Fibroblast of skin of scalp (primary cell): ENCODE measurements at regions not wholly inside any gene's neighbourhood (a gene's known extent, or its start where the extent isn't known, plus 50 kb on each side); places are given as distances from the start of the nearest gene placed in this dataset.
"Not testable (repeated sequence)": the region's sequence is repeated elsewhere in the genome, so short reads cannot be mapped to it uniquely, and the experiment has no call there.

Source experiments
- DNase-seq: peaks from one replicate; pipeline ENCODE4 v3.0.0-alpha.2; 2013

DNA sequence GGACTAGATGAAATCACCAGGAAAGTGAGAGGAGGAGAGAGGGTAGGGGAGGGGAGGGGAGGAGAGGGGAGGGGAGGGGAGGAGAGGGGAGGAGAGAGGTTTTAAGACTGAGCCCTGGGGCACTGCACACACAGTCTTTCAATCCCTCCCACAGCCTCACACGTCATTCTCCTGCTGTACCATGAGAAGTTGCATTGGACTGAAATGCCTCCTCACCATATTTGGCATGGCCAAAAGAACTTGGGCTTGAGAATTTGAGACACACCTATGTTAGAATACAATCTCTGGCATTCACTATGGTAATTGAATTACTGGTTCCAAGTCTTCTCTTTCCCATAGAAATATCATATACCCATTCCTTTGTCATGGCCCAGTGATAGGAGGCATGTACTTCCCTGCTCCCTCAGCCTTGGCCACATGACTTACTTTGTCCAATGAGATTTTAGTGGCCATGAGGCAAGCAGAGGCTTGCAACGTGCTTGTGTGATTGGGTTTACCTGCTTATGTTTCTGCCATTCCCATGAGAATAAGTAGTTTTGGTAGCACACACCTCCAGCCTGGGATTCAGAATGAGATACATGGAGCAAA is 133.3 kb upstream of the SMARCA2 start:
- DNase-seq, result no peak

DNA sequence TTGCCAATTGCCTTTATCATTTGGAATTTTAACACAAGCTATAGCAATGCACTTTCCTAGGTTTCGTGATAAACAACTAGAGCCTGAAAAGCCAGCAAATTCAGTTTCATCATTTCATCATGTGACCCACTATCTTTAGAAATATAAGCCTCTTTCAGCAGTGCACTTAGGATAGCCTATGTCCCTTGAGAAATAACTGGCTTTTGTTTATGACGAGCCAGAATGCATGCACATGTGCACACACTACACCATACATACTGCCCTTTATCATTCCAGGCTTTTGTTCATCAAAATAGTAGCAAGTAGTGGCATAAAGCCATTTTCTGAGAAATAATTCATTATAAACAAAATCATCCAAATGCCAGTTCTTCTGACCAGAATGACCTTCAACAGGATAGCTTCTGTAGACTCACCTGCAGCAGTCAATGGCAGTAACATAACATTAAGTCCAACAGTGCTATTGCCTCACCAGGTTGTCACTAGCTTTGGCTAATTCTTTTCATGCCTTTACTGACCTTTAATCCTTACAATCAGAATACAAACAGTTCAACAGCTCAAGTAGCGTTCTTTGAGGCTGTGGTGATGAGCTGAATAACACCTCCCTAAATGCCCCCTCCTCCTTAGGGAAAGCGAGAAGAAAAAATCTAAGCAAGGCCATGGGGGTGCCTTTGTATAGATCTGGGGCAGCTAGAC is 132.3 kb upstream of the SMARCA2 start:
- DNase-seq, result no peak

DNA sequence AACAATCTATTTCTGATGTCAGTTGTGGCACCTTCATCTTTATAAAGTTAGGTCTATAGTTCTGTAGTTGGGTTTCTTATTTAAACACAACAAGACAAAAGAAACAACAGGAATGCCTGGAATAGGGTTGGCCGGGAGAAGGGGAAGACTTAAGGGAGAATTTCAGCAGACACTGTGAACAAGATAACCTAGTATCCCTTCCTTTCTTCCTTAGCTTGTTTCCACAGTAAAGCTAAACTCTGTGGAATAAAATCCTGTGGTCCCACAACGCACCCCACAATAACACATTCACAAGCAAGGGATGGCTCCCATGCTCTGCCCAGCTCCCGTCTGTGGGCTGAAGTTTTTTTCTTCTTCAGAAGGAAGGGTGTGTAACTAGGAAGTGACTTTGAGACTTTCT is 124.9 kb upstream of the SMARCA2 start:
- no peak for DNase-seq

DNA sequence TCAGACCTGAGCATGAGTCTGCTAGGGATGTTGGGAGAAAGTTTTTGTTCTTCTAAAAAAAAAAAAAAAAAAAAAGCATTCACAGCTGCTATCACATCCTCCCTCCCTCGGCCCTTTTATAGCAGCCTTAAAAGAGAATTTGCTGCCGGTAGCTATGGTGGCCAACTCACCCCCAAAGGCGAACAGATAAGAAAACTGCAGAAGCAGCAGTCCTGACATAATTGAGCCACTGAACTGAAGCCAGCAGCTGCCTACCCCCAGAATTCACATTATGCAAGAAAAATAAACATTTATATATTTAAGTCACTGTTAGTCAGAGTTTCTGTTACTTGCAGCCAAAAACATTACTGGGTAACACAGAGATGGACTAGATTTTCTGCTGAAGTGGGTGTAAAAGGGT is 124.3 kb upstream of the SMARCA2 start:
- peak; percentile 2 for DNase-seq

DNA sequence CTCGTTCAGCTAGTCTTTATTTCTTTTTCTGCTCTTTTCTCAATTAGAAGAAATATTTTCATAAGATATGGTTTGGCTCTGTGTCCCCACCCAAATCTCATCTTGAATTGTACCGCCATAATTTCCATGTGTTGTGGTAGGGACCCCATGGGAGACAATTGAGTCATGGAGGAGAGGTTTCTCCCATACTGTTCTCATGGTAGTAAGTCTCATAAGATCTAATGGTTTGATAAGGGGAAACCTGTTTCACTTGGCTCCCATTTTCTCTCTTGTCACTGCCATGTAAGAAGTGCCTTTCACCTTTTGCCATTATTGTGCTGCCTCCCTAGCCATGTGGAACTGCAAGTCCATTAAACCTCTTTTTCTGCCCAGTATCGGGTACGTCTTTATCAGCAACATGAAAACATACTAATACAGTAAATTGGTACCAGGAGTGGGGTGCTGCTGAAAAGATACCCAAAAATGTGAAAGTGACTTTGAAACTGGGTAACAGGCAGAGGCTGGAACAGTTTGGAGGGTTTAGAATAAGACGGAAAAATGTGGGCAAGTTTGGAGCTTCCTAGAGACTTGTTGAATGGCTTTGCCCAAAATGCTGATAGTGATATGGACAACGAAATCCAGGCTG is 112.0 kb upstream of the SMARCA2 start:
- DNase-seq, result not testable (repeated sequence)

DNA sequence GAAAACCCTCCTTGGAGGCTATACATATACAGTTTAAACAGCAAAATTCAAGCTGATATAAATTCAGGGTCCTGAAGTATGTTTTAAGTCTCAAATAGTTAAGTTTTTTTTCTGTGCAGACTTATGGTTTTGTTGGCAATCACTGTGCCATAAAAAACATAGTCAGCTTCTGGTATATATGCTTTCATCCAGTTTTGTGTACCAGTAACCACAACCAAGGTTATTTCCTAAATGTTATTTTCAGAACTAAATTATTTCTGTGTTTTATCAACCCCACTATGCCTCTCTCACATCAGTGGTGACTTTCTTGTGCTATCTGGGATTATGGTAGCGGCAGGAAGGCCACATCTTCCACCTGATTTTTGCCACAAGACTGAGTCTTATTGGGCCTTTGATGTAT is 107.7 kb upstream of the SMARCA2 start:
- DNase-seq, result no peak

DNA sequence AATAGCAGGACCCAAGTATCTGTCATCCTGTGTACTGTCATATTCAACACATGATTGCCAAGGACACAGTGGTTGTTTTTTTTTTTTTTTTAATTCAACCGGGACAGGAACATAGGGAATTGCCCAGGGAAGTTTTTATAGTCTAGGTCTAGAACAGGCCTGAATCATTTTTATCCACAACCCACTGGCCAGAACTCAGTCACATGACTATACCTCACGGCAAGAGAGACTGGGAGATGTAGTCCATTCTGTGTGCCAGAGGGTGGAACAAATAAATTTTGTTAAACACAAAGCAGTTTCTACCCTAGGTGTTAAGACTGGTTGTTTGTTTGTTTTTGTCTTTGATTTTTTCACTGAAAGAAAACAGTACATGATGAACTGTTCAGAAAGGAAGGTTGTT is 105.8 kb upstream of the SMARCA2 start:
- DNase-seq, result no peak

DNA sequence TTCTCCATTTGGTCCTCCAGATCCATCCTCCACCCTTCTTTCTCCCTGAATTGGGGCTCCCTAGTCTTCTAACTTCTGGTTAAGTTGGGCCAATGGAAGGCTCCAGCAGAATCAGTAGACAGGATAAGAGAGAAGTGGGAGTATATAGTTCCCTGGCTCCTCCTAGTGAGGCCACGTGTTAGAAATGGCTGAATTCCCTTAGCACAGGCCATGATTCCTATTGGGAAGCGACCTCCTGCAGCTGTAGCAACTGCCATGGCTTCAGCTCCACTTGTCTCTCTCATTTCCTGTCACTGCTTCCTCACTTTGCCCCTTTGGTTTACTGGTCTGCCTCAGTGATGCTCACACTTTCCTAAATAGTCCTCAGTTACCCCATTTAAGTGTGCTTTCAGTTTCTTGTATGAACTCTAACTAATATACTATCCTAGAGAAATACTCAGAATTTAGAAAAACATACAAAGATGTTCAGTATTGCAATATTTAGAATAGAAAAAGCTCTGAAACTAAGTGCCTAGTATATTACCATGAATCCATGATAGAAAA is 104.8 kb upstream of the SMARCA2 start:
- DNase-seq, result no peak

DNA sequence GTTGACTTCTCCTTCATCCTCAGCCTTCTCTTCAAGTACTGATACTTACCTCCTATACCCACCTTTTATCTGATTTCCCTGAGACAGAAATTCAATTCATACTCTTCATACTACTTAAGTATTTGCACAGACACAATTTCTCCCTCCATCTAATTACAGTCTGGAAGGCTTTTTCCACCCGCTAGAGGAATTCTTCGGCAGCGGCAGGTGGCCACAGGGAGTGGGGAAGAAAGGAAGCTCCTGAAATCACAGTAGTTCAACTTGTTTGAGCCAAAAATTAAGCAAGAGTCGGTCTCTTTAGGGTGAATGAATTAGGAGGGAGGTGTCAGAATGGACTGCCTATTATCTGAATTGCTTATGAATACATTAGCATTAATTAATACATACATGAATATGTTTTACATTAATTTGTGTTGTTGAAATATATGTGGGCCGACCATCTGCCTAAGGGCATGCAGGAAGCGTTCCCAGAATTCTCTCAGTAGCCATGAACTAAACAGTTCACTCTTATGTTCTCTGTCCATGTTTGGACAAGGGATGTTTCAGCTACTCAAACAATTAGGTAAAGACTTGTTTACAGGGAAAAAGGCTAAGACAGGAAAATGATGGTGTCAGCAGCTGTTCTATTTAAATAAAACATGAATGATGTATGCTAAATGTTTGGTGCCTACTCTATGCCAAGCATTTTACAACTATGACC is 101.4 kb upstream of the SMARCA2 start:
- DNase-seq, result no peak

DNA sequence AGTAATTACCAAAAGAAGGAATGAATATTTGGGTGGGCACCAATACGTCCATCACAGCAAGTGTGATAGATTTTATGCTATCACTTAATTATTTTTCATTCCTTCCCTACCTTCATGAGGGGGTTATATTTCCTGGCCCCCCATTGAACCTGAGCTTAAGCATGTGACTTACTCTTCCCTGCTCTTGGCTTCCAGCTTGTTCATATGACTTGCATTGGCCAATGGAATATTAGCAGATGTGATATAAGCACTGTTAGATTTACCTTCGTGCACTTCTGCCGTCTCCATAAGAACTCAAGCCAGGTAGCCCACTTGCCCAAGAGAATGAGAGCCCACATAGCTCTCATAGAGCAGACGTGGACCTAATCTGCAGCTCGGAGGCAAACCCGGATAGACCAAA is 99.1 kb upstream of the SMARCA2 start:
- DNase-seq, result no peak

DNA sequence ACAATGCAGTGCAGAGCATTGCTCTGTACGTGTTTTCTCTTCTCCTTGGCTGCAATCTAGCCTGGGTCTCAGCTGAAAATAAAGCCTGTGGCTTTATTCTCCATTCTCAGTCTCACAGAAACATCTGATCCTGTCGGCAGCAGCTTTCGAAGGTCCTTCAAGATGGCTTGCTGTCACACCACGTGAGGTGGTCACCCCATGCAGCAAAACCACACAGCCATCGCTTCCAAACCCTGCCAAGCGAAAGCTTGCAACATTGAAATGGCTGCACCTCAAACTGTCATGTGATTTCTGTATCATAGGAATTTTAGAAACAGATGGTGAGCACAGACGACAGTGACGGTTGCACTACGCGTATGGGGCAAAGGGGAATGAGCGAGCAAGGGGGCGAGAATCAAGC is 98.5 kb upstream of the SMARCA2 start:
- DNase-seq, result peak; percentile 20

DNA sequence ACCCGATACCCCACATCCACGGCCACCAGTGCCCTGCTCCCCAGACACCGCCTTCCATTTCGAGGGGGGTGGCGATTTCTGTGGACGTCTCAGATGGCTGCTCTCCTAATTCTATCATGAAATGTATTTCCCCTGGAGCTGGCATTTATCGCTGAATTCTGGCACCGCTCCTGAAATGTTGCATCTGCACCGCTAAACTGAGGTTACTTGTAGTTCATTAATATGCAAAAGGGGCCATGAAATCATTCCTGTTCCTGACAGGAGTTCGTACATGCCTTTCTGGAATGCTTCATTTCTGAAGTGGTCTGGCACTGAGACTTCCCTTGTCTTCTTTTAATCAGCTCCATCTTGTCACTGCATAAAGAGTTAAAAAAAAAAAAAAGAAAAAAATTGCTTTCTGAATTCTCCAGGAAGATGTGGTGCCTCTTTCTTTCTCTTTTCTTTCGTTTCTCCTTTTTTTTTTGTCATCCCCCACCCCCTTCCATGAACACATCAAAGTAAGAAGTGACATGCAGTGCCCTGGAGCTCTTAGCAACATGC is 97.7 kb upstream of the SMARCA2 start:
- DNase-seq, result no peak

DNA sequence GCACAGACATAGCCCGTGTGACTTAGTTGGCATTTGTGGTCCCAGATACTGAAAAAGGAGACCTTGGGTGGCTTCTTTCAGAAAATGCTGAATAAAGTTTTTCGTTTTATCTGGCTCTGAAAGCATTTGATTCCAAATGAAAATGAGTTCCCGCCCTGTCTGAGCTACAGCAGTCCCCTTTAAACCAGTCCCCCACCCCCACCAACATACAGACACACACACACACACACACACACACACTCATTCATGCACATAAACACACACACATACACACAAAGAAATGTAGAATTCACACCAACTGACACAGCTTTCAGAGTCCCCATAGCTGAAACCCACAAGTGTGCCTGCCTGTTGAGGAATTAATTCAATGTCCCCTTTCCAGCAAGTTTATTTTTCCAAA is 97.0 kb upstream of the SMARCA2 start:
- DNase-seq, result no peak

DNA sequence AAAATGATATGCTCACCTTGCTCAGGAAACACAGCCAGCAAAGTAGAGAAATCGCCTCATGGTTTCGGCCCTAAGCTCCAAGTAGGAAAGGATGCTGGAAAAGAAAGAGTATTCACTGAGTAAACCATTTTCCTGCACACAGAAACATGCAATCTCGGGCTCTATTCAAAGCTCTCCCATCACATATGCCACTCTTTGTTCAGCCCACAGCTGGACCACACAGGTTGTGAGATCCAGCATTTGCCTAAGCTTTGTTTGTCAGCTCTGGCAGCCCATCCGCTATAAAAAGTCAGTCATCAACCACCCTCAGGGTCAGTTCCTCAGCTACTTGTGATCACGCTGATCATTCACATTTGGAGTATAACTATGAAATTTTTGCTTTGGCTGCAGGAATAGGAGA is 96.5 kb upstream of the SMARCA2 start:
- no peak for DNase-seq

DNA sequence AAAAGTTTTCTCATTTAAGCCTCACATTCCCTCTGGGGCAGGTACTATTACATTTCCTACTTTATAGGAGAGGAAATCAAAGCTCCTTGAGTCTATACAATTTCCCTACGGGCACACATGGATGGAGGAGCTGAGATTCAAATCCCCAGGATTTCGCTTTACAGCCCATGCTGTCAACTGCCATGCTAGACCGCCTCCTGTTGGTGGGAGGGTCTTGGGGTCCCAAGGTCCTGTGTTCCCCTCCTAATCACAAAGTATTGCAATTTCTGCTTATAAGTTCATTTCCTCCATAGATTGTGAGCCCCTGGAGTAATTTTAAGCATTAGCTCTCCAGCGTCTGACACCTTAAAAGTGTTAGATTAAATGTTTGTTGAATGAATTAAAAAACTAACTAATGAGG is 95.9 kb upstream of the SMARCA2 start:
- no peak for DNase-seq

DNA sequence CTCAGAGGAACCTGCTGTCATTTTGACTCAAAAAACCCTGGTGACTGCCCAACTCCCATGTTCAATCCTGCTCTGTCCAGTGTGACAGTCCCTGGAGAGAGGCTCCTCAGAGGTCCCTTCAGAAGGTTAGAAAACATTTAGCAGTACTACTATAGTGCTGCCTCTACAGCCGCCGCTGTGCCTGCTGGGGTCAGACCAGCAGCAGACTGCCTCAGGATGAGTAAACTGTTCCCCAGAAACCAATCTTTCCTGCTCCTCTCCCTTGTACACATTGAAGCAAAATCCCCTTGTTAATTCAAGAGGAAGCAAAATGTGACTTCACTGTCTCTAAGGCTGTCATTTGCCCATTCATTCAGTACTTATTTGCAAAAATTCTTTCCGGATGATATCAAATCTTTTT is 94.8 kb upstream of the SMARCA2 start:
- no peak for DNase-seq

DNA sequence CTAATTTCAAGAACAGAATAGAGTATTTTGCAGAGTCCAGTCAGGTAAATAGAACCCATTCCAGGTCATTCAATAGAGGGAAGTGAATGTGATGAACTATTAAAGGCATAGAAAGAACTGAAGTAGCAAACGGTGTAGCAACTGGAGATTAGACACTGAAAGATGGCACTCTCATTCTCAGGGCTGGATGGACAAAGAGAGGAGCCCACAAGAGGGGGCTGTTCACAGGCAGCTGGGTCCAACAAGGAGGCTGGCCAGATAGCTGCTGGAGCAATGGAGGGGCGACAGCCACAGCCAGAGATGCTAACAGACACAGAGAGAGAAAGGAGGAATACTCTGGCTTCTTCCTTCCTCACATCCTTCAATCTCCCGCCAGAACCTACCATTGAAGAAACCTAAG is 93.1 kb upstream of the SMARCA2 start:
- no peak for DNase-seq

DNA sequence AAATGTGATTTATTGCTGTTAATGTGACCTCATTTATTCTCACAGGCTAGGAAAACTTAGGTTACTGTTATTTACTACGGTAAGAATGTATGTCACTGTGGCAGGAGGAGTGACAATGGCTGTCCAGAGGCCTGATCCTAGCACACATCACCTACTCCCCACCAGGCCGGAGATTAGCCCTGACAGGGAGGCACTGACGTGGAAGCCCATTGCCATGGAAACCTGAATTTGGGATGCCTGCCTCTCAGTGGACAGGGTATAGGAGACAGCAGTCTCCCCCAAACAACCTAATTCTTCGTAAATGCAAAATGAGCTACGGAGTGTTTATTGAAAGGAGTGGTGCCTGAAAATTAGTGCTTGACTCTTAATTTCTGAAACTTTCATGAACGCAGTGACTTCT is 87.6 kb upstream of the SMARCA2 start:
- DNase-seq, result no peak

DNA sequence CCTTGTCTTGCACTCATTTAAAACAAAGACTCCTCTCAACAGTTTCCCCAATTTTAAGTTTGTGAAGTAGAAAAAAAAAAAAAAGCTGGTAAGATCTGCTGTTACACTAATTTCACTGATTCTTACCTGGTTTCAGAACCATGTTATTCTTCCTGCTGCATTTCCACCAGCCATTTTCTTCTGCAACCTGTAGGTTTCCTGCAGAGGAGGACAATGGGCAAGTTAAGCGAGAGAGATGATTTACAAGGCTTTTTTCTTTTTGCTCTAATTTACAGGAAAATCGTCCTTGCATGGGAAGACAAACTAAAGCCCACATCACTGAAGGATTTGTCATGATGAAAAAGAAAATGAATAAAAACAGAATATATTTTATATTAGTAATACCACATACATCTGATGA is 86.0 kb upstream of the SMARCA2 start:
- no peak for DNase-seq

DNA sequence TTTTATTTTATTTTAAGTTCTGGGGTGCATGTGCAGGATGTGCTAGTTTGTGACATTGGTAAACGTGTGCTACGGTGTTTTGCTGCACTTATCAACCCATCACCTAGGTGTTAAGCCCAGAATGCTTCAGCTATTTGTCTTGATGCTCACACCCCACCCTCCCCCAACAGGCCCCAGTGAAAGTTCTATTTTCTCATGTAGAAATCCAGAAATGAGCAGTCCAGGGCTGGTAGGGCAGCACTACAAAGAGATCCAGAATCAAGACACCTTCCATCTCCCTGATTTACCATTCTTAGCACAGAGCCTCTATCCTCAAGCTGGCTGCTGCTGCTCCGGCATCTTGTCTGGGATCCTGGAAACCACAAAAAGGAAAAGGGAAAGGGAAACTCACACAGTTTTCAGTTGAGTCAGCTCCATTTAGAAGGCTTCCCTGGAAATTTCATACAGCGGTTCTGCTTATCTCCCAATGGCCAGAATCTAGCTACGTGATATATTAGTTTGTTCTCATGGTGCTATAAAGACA is 85.4 kb upstream of the SMARCA2 start:
- DNase-seq, result no peak

DNA sequence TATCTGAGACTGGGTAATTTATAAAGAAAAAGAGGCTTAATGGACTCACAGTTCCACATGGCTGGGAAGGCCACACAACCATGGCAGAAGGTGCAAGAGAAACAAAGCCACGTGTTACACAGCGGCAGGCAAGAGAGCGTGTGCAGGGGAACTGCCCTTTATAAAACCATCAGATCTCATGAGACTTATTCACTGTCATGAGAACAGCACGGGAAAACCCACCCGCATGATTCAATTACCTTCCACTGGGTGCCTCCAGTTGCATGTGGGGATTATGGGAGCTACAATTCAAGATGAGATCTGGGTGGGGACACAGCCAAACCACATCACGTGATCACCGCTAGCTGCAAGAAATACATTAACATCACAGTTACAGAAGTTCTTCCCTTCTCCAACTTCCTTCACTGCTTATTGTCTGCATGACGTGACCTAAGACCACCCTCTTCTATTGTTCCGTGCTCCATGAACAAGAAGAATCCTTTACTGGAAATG is 84.9 kb upstream of the SMARCA2 start:
- DNase-seq, result not testable (repeated sequence)

DNA sequence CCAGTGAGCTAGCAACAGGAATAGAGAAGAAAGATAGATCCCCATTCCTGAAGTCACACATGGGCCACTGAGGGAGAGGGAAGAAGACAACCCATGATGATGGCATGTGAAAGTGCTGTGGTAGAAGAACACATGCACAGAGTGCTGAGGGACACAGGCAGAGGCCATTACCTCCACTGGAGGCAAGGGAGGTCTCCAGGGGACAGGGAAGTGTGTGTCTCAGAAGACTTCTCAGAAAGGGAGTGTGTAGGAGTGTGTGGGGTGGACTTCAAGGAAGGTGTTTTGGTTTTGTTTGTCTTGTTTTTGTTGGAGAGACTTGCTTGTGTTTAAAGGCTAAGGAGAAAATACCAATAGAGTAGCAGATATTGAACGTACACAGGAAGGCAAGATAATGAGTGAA is 77.0 kb upstream of the SMARCA2 start:
- DNase-seq, result no peak

DNA sequence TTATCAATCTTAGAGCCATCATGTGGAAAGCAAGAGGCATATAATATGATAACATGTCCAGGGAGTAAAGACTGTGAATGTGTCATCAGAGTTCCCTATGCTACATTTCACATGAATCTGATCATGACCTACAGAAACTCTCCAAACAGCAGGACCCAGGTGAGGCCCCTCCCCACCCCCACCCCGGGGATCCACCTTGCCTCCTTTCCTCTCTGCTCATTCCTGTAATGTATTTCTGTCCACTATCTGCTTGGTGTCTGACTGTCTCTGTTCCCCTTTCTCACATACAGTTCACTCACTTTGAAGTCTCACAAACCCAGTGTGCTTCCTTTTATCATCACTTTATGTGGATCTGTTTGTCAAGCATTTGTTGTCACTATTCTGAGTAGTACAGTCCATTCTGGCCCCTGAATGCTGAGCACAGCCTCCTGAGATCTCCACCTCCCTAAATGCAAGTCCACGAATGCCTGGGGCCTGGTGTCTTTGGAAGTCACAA is 76.4 kb upstream of the SMARCA2 start:
- DNase-seq, result no peak
